HCT116 (cell line): ENCODE measurements at regions not wholly inside any gene's neighbourhood (a gene's known extent, or its start where the extent isn't known, plus 50 kb on each side); places are given as distances from the start of the nearest gene placed in this dataset.
"Not testable (repeated sequence)": the region's sequence is repeated elsewhere in the genome, so short reads cannot be mapped to it uniquely, and the experiment has no call there.

Source experiments
- ATAC-seq: fragments of 200-7000 bp; cut with Tn5 transposase; 2 replicates; pipeline ENCODE4 v1.9.1; 2020; ENCODE audit warnings: mild to moderate bottlenecking, moderate library complexity
- BruUV-seq: library from RNA; stranded (reverse); fragments of 400-500 nt; replicated peaks from 2 replicates; lab custom pipeline; 2021; lab: Mats Ljungman, UMichigan
- CTCF ChIA-PET: fragments of 300-600 bp; sonication (Branson Sonifier 250); formaldehyde crosslinking; loops from one replicate; lab custom pipeline; 2021; ENCODE audit warnings: antibody characterized with exemption; lab: Charles Lee
- POLR2A ChIA-PET: fragments of 300-600, 350-600 bp; sonication (Branson Sonifier 250); formaldehyde crosslinking; loops from one replicate; lab custom pipeline; 2021; ENCODE audit warnings: antibody characterized with exemption; lab: Charles Lee
- RAD21 ChIA-PET, 2 experiments: fragments of 300-600 bp; sonication (Branson Sonifier 250); formaldehyde crosslinking; loops; one replicate each; lab custom pipeline; 2023; ENCODE audit warnings: low total read pairs in 2 of 2; ENCODE audit not compliant: uncharacterized antibody in 2 of 2, unreplicated experiment in 2 of 2, low non-redundant PET in 1 of 2; lab: Charles Lee
- DNase-seq: peaks from one replicate; pipeline ENCODE4 v3.0.0-alpha.2; 2010; ENCODE audit warnings: low read depth, low spot score
- H2AFZ ChIP-seq: fragments of 200-600 bp; shearing (Covaris generic), sonication (generic); 2 replicates; pipeline ENCODE4 v1.6.1; 2017; ENCODE audit warnings: low read depth, mixed run types, mixed read lengths, antibody characterized with exemption, low read length; ENCODE audit not compliant: poor library complexity, severe bottlenecking
- H3K27ac ChIP-seq: 2 replicates; pipeline ENCODE4 v1.5.1; 2012; ENCODE audit warnings: low read depth, low read length
- H3K27me3 ChIP-seq: fragments of 200-600 bp; sonication (generic); 2 replicates; pipeline ENCODE4 v1.6.1; 2016; ENCODE audit warnings: mixed run types, low read length, mixed read lengths; ENCODE audit not compliant: insufficient read depth
- H3K36me3 ChIP-seq, 2 experiments: fragments of 200-500 bp in 1 of 2; fragments of 200-600 bp in 1 of 2; sonication (Bioruptor generic) in 1 of 2; sonication (generic) in 1 of 2; 2 replicates each; pipeline versions ENCODE4 v1.5.1 to v1.6.1; 2014 to 2016; ENCODE audit warnings: low read length in 2 of 2, inconsistent platforms in 1 of 2, mixed read lengths in 1 of 2, mixed run types in 1 of 2; ENCODE audit not compliant: insufficient read depth in 2 of 2, control insufficient read depth in 1 of 2
- H3K4me1 ChIP-seq, 2 experiments: fragments of 200-600 bp in 1 of 2; sonication (generic) in 1 of 2; 2 replicates each; pipeline versions ENCODE4 v1.5.1 to v1.6.1; 2012 to 2017; ENCODE audit warnings: low read length in 2 of 2, inconsistent platforms in 1 of 2, mild to moderate bottlenecking in 1 of 2, mixed read lengths in 1 of 2, mixed run types in 1 of 2, moderate library complexity in 1 of 2; ENCODE audit not compliant: insufficient read depth in 2 of 2, control insufficient read depth in 1 of 2
- H3K4me2 ChIP-seq: fragments of 200-600 bp; sonication (generic); 2 replicates; pipeline ENCODE4 v1.6.1; 2017; ENCODE audit warnings: mixed run types, low read length, mixed read lengths
- H3K4me3 ChIP-seq, 2 experiments: fragments of 200-600 bp in 1 of 2; sonication (generic) in 1 of 2; replicated peaks in 1 of 2; 2 replicates each; pipeline ENCODE4 v1.5.1; 2011 to 2016; ENCODE audit warnings: low read length in 2 of 2, control low read depth in 1 of 2, low read depth in 1 of 2, mild to moderate bottlenecking in 1 of 2, mixed read lengths in 1 of 2, mixed run types in 1 of 2
- H3K79me2 ChIP-seq: fragments of 200-600 bp; sonication (generic); 2 replicates; pipeline ENCODE4 v1.6.1; 2017; ENCODE audit warnings: mild to moderate bottlenecking, mixed run types, low read length, moderate library complexity, mixed read lengths; ENCODE audit not compliant: insufficient read depth
- H3K9ac ChIP-seq: fragments of 200-600 bp; sonication (generic); 2 replicates; pipeline ENCODE4 v1.6.1; 2016; ENCODE audit warnings: low read length, mixed read lengths
- H3K9me2 ChIP-seq: fragments of 200-600 bp; sonication (generic), shearing (Covaris generic); 2 replicates; pipeline ENCODE4 v1.6.1; 2017; ENCODE audit warnings: mixed run types, mild to moderate bottlenecking, moderate library complexity; ENCODE audit not compliant: insufficient read depth
- H3K9me3 ChIP-seq, 2 experiments: fragments of 200-500 bp in 1 of 2; fragments of 200-600 bp in 1 of 2; sonication (Bioruptor generic) in 1 of 2; sonication (generic) in 1 of 2; 2 replicates each; pipeline ENCODE4 v1.6.1; 2014 to 2017; ENCODE audit warnings: low read length in 2 of 2, mixed read lengths in 2 of 2, inconsistent platforms in 1 of 2, low read depth in 1 of 2, mild to moderate bottlenecking in 1 of 2, mixed run types in 1 of 2, moderate library complexity in 1 of 2; ENCODE audit not compliant: control insufficient read depth in 1 of 2, insufficient read depth in 1 of 2
- H4K20me1 ChIP-seq: fragments of 200-600 bp; sonication (generic), shearing (Covaris generic); 2 replicates; pipeline ENCODE4 v1.6.1; 2017; ENCODE audit warnings: mixed run types, mild to moderate bottlenecking, moderate library complexity; ENCODE audit not compliant: insufficient read depth
- EZH2 ChIP-seq: fragments of 200-600 bp; sonication (generic); IDR thresholded peaks from 2 replicates; pipeline ENCODE4 v1.6.1; 2017; ENCODE audit warnings: antibody characterized with exemption, mixed run types
- EZH2phosphoT487 ChIP-seq: fragments of 200-600 bp; IDR thresholded peaks from 2 replicates; pipeline ENCODE4 v1.6.1; 2018; ENCODE audit warnings: antibody characterized with exemption, borderline replicate concordance
- FOSL1 ChIP-seq: IDR thresholded peaks from 2 replicates; pipeline ENCODE4 v1.6.1; 2012; ENCODE audit warnings: low read depth
- POLR2A ChIP-seq: IDR thresholded peaks from 2 replicates; pipeline ENCODE4 v1.7.0; 2011; ENCODE audit warnings: borderline replicate concordance; ENCODE audit not compliant: insufficient read depth, insufficient read length; ENCODE audit errors: extremely low read depth
- SRF ChIP-seq: IDR thresholded peaks from 2 replicates; pipeline ENCODE4 v1.6.1; 2012; ENCODE audit warnings: low read depth
- TCF7L2 ChIP-seq: IDR thresholded peaks from 2 replicates; pipeline ENCODE4 v1.7.0; 2011; ENCODE audit warnings: borderline replicate concordance, inconsistent platforms; ENCODE audit not compliant: insufficient read depth, insufficient read length; ENCODE audit errors: extremely low read depth
- intact Hi-C: fragments of 100-400 bp; cut with micrococcal nuclease; formaldehyde crosslinking; loops from 2 replicates; pipeline ENCODE4 v1.10.0; 2022

DNA sequence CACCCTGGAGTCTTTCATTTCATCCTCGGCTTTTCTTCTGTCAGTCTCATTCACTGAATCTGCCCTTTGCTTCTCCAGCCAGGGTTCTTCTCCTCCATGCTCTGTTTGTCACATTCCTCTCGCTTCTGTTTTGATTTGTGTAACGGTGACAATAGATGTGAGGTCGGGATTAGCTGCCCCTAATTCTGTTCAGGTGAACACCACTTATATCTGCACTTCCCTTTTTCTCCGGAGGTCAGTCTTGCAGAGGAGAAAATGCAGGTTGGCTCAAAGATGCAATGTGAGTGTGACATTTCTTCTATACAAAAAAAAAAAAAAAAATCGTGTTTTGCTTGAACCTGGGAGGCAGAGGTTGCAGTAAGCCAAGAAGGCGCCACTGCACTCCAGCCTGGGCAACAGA, 262.9 kb downstream of the ASMT start:
- Histone ChIP-seq H3K4me1 (no peaks in the 10 kb centered on the region), H3K79me2 (no peaks in the 10 kb centered on the region), H3K36me3 (no peaks in the 10 kb centered on the region), H3K27ac (no peak overlapping the region), H3K9me3 (no peaks in the 10 kb centered on the region), H3K9me2 (no peaks in the 10 kb centered on the region), H3K4me2 (no peak overlapping the region), H3K27me3 (no peaks in the 10 kb centered on the region), H3K9ac (no peak overlapping the region), H4K20me1 (no peaks in the 10 kb centered on the region), H3K4me3 (no peak overlapping the region), H2AFZ (no peak overlapping the region)
- POLR2A ChIA-PET = no interaction called here
- intact Hi-C loops = no loop called here
- RAD21 ChIA-PET = no interaction called here
- CTCF ChIA-PET = no interaction called here
- no peak for DNase-seq
- ATAC-seq = no peak
- TF ChIP-seq EZH2 = no peak
- no peak for TF ChIP-seq TCF7L2
- TF ChIP-seq FOSL1 = no peak
- TF ChIP-seq SRF = no peak
- no peak for TF ChIP-seq POLR2A
- TF ChIP-seq EZH2phosphoT487 = no peak
- BruUV-seq = no TSS peak

DNA sequence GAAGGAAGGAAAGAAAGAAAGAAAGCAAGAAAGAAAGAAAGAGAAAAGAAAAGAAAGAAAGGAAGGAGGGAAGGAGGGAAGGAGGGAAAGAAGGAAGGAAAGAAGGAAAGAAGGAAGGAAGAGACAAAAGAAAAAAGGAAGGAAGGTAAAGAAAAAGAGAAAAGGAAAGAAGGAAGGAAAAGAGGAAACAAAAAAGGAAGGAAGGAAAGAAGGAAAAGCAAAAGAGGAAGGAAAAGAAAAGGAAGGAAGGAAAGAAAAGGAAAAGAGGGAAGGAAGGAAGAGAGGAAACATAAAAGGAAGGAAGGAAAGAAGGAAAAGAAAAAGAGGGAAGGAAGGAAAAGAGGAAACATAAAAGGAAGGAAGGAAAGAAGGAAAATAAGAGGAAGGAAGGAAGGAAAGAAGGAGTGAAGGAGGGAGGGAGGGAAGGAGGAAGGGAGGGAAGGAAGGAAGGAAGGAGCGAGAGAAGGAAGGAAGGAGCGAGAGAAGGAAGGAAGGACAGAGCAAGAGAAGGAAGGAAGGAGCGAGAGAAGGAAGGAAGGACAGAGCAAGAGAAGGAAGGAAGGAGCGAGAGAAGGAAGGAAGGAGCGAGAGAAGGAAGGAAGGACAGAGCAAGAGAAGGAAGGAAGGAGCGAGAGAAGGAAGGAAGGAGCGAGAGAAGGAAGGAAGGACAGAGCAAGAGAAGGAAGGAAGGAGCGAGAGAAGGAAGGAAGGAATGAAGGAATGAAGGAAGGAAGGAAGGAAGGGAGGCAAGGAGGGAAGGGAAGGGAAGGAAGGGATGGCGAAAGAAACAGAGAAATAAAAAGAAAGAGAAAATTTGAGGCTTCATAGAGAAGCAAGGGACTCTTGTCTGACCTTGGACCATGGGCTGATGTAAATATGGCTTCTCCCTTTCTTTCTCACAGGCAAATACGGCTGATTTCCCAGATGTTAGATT, 266.3 kb downstream of the ASMT start:
- H3K4me2 ChIP-seq, DNase-seq, ATAC-seq, H4K20me1 ChIP-seq, H3K4me1 ChIP-seq, H3K9me2 ChIP-seq, intact Hi-C loops, H3K4me3 ChIP-seq, H3K9ac ChIP-seq, H3K9me3 ChIP-seq, H3K79me2 ChIP-seq, H3K27ac ChIP-seq, RAD21 ChIA-PET, BruUV-seq, POLR2A ChIA-PET, H3K36me3 ChIP-seq, H3K27me3 ChIP-seq, H2AFZ ChIP-seq, CTCF ChIA-PET: not testable (repeated sequence)
